ENCODE measurements at regions not wholly inside any gene's neighbourhood (a gene's known extent, or its start where the extent isn't known, plus 50 kb on each side); places are given as distances from the start of the nearest gene placed in this dataset.

- no peak for DNase-seq
- Histone ChIP-seq H3K36me3 (no peaks in the 10 kb centered on the region), H3K9me3 (ENCODE audit: severe bottlenecking) (no peaks in the 10 kb centered on the region), H3K27me3 (ENCODE audit: insufficient read depth, low read depth, severe bottlenecking) (no peaks in the 10 kb centered on the region), H3K4me3 (ENCODE audit: low read depth, low read length) (no peak overlapping the region), H3K27ac (no peak overlapping the region)
- TF ChIP-seq, protein P1, sequence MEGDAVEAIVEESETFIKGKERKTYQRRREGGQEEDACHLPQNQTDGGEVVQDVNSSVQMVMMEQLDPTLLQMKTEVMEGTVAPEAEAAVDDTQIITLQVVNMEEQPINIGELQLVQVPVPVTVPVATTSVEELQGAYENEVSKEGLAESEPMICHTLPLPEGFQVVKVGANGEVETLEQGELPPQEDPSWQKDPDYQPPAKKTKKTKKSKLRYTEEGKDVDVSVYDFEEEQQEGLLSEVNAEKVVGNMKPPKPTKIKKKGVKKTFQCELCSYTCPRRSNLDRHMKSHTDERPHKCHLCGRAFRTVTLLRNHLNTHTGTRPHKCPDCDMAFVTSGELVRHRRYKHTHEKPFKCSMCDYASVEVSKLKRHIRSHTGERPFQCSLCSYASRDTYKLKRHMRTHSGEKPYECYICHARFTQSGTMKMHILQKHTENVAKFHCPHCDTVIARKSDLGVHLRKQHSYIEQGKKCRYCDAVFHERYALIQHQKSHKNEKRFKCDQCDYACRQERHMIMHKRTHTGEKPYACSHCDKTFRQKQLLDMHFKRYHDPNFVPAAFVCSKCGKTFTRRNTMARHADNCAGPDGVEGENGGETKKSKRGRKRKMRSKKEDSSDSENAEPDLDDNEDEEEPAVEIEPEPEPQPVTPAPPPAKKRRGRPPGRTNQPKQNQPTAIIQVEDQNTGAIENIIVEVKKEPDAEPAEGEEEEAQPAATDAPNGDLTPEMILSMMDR (IDR thresholded peaks at IDR 0.05; ENCODE audit: low read depth, low read length): no peak
These were observed 871.4 kb upstream of the PRMT6 start for GRCh38 chr1:106185089-106185488.

DNA sequence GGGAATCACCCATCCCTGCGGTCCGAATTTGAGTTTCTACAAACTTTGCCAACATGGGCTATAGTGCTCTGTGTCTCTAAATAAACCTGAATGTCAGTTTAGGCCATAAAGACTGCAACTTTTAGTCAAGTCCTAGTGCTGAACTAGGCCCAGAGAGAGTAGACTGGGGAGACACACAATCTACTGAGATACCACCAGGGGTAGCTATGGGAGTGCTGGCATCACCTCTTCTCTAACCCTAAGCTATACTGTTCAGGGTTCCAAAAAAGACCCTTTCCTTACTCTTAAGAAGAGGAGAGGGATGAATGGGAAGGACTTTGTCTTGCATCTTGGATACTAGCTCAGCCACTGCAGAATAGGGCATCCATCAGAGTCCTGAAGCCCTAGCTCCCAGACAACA lies 866.7 kb upstream of the PRMT6 start:
- Histone ChIP-seq H3K27me3 (ENCODE audit: insufficient read depth, low read depth, severe bottlenecking) (no peaks in the 10 kb centered on the region), H3K27ac (no peak overlapping the region), H3K36me3 (no peaks in the 10 kb centered on the region), H3K4me3 (ENCODE audit: low read depth, low read length) (no peak overlapping the region), H3K9me3 (ENCODE audit: severe bottlenecking) (no peaks in the 10 kb centered on the region)
- no peak for DNase-seq
- TF ChIP-seq, protein P1 (IDR thresholded peaks at IDR 0.05; ENCODE audit: low read depth, low read length): peak; percentile 16; the same call in 1 of the 2 replicates

- Histone ChIP-seq H3K27me3 (ENCODE audit: insufficient read depth, low read depth, severe bottlenecking) (no peaks in the 10 kb centered on the region), H3K36me3 (no peaks in the 10 kb centered on the region), H3K27ac (no peak overlapping the region), H3K9me3 (ENCODE audit: severe bottlenecking) (no peaks in the 10 kb centered on the region), H3K4me3 (ENCODE audit: low read depth, low read length) (no peak overlapping the region)
- no peak for DNase-seq
- TF ChIP-seq, protein P1 (IDR thresholded peaks at IDR 0.05; ENCODE audit: low read depth, low read length): no peak
These were observed 862.3 kb upstream of the PRMT6 start for GRCh38 chr1:106194206-106194605.

GRCh38 chr1:106200711-106201110 lies 855.8 kb upstream of the PRMT6 start:
- Histone ChIP-seq H3K27ac (no peak overlapping the region), H3K36me3 (no peaks in the 10 kb centered on the region), H3K9me3 (ENCODE audit: severe bottlenecking) (no peaks in the 10 kb centered on the region), H3K4me3 (ENCODE audit: low read depth, low read length) (no peak overlapping the region), H3K27me3 (ENCODE audit: insufficient read depth, low read depth, severe bottlenecking) (no peaks in the 10 kb centered on the region)
- TF ChIP-seq, protein P1 (IDR thresholded peaks at IDR 0.05; ENCODE audit: low read depth, low read length): no peak
- DNase-seq: no peak

DNA sequence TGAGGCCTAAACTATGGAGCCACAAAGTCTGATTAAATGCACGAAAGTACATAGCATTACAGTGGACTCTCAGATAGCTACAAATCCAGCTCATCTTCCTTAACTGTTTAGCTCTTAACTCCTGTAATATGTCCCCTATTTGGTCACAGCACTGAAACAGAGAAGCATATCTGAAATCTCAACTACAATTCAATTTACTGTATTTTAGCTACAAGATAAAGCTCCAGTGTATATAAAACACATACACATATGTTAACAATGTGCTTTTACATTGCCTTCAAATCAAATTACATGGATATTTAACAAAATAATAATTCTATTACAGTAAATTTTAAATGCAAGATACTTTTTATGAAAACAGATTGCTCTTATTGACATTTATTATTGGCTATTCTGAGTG lies 849.3 kb upstream of the PRMT6 start:
- H3K9me3 ChIP-seq (ENCODE audit: severe bottlenecking): no peaks in the 10 kb centered on the region
- TF ChIP-seq, protein P1 (IDR thresholded peaks at IDR 0.05; ENCODE audit: low read depth, low read length): no peak
- no peak overlapping the region for H3K27ac ChIP-seq
- DNase-seq: no peak
- no peaks in the 10 kb centered on the region for H3K27me3 ChIP-seq (ENCODE audit: insufficient read depth, low read depth, severe bottlenecking)
- no peaks in the 10 kb centered on the region for H3K36me3 ChIP-seq
- no peak overlapping the region for H3K4me3 ChIP-seq (ENCODE audit: low read depth, low read length)

DNA sequence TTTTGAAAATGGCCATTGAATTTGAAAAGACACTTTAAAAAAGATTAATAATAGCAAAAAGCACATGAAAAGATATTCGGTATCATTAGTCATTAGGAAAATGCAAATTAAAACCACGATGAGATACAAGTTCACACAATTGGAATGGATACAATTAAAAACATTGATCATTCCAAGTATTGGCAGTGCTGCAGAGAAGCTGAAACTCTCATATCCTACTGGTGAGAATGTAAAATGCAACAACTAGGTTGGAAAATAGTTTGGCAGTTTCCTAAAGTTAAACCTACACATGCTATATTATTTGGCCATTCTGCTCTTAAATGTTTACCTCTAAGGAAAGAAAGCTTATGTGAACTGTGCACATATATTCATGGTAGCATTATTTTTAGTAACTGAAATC lies 838.7 kb upstream of the PRMT6 start:
- Histone ChIP-seq H3K27me3 (ENCODE audit: insufficient read depth, low read depth, severe bottlenecking) (no peaks in the 10 kb centered on the region), H3K27ac (no peak overlapping the region), H3K4me3 (ENCODE audit: low read depth, low read length) (no peak overlapping the region), H3K9me3 (ENCODE audit: severe bottlenecking) (no peaks in the 10 kb centered on the region), H3K36me3 (no peaks in the 10 kb centered on the region)
- TF ChIP-seq, protein P1 (IDR thresholded peaks at IDR 0.05; ENCODE audit: low read depth, low read length): no peak
- DNase-seq: no peak

Measured in WERI-Rb-1 (cell line).